ENCODE measurements at regions not wholly inside any gene's neighbourhood (a gene's known extent, or its start where the extent isn't known, plus 50 kb on each side); places are given as distances from the start of the nearest gene placed in this dataset.

GRCh38 chr13:34667286-34668218 lies 274.5 kb upstream of the NBEA start:
- TF ChIP-seq POLR2A (IDR thresholded peaks at IDR 0.05): no peak
- TF ChIP-seq CTCF (IDR thresholded peaks at IDR 0.05): no peak
- no peaks in the 10 kb centered on the region for H3K4me1 ChIP-seq
- H3K27ac ChIP-seq: no peak overlapping the region
- no peaks in the 10 kb centered on the region for H3K27me3 ChIP-seq
- H3K36me3 ChIP-seq: no peaks in the 10 kb centered on the region
- H3K4me3 ChIP-seq (replicated peaks in 1 of 3): no peak overlapping the region
- DNase-seq: no peak
- intact Hi-C loops (cut with DNase I): no loop called here
- WGBS, 2 donors: 81 to 84% methylated on average over 11 of the region's 11 CpGs
- no peaks in the 10 kb centered on the region for H3K9me3 ChIP-seq

DNA sequence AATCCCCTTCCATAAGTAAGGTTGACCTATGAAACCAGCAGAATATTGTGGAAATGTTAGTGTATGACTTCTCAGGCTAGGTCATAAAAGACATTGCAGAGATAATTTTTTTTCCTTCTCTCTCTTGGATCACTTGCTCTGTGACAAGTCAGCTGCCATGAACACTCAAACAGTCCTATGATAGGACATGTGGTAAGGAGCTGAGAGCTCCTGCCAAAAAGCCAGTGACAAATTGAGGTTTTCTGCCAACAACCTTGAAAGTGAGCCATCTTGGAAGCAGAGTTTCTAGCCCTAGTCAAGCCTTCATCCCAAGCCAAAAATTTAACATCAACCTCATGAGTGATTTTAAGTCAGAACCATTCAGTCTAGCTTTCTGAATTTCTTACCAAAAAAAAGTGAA lies 270.9 kb upstream of the NBEA start:
- Histone ChIP-seq H3K36me3 (no peaks in the 10 kb centered on the region), H3K27me3 (no peaks in the 10 kb centered on the region)

GRCh38 chr13:34672631-34673030 lies 269.4 kb upstream of the NBEA start:
- intact Hi-C loops (cut with DNase I): no loop called here

More for the DNA sequence above, 270.9 kb upstream of the NBEA start:
- Histone ChIP-seq H3K9me3 (no peaks in the 10 kb centered on the region), H3K4me3 (replicated peaks in 1 of 3) (no peak overlapping the region), H3K4me1 (no peaks in the 10 kb centered on the region), H3K27ac (no peak overlapping the region)
- intact Hi-C loops (cut with DNase I): no loop called here
- TF ChIP-seq CTCF (IDR thresholded peaks at IDR 0.05) (no peak), POLR2A (IDR thresholded peaks at IDR 0.05) (no peak)
- DNase-seq: peak; percentile 25 to 37

DNA sequence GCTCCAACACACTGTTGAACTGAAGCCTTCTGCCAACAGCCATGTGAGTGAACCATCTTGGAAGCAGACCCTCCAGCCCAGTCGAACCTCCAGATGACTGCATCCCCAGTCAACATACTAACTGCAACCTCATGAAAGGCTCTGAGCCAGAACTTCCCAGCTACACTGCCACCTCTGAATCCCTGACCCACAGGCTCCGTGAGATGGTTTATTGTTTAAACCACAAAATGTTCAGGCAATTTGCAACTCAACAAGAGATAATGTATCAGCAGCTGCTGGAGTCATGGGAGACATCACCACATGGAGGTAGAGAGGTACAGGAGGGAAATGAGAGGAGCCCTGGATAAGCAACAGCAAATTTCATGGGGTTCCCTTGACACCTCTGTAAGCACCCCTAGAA lies 266.4 kb upstream of the NBEA start:
- Histone ChIP-seq H3K9me3 (no peaks in the 10 kb centered on the region), H3K27me3 (no peaks in the 10 kb centered on the region), H3K36me3 (no peaks in the 10 kb centered on the region), H3K4me3 (replicated peaks in 1 of 3) (no peak overlapping the region), H3K27ac (no peak overlapping the region), H3K4me1 (no peaks in the 10 kb centered on the region)
- DNase-seq: no peak
- TF ChIP-seq CTCF (IDR thresholded peaks at IDR 0.05) (no peak), POLR2A (IDR thresholded peaks at IDR 0.05) (no peak)
- 87 to 88% methylated on average over 2 of the region's 2 CpGs for WGBS, 2 donors
- intact Hi-C loops (cut with DNase I): no loop called here

More at GRCh38 chr13:34672631-34673030, 269.4 kb upstream of the NBEA start:
- H3K9me3 ChIP-seq: no peaks in the 10 kb centered on the region
- H3K36me3 ChIP-seq: no peaks in the 10 kb centered on the region
- no peak overlapping the region for H3K27ac ChIP-seq
- DNase-seq: no peak
- WGBS, 2 donors: 69 to 80% methylated on average over 3 of the region's 3 CpGs
- no peaks in the 10 kb centered on the region for H3K4me1 ChIP-seq
- H3K27me3 ChIP-seq: no peaks in the 10 kb centered on the region
- TF ChIP-seq POLR2A (IDR thresholded peaks at IDR 0.05) (no peak), CTCF (IDR thresholded peaks at IDR 0.05) (no peak)
- no peak overlapping the region for H3K4me3 ChIP-seq (replicated peaks in 1 of 3)

- TF ChIP-seq POLR2A (IDR thresholded peaks at IDR 0.05) (no peak), CTCF (IDR thresholded peaks at IDR 0.05) (no peak)
- intact Hi-C loops (cut with DNase I): no loop called here
- Histone ChIP-seq H3K4me1 (no peaks in the 10 kb centered on the region), H3K27me3 (no peaks in the 10 kb centered on the region), H3K4me3 (replicated peaks in 1 of 3) (no peak overlapping the region), H3K9me3 (no peaks in the 10 kb centered on the region), H3K27ac (no peak overlapping the region), H3K36me3 (no peaks in the 10 kb centered on the region)
- DNase-seq: no peak
- WGBS, 2 donors: 81 to 82% methylated on average over 2 of the region's 2 CpGs
Observed at GRCh38 chr13:34678154-34678553, 263.9 kb upstream of the NBEA start.

Measured in thyroid gland (tissue), 4 donors.